GM10248 (cell line): ENCODE measurements at regions not wholly inside any gene's neighbourhood (a gene's known extent, or its start where the extent isn't known, plus 50 kb on each side); places are given as distances from the start of the nearest gene placed in this dataset.
A peak's percentile ranks its signal among the peaks of the same experiment; 100 is the strongest.

Experiments
- CTCF ChIA-PET: fragments of 300-600 bp; sonication (Branson Sonifier 250); formaldehyde crosslinking; extraction: SDS; loops from one replicate; lab custom pipeline; 2021; ENCODE audit warnings: antibody characterized with exemption; lab: Yijun Ruan, JAX
- POLR2A ChIA-PET: fragments of 350-650 bp; sonication (Branson Sonifier 250); formaldehyde crosslinking; extraction: SDS; loops from one replicate; lab custom pipeline; 2020; ENCODE audit warnings: antibody characterized with exemption; lab: Yijun Ruan, JAX
- DNase-seq: peaks from one replicate; pipeline ENCODE4 v3.0.0; 2012; ENCODE audit errors: extremely low spot score
- TF ChIP-seq, protein P1 (sequence below): IDR thresholded peaks from 2 replicates; pipeline ENCODE4 v1.5.1; 2012; ENCODE audit warnings: mild to moderate bottlenecking, low read depth; ENCODE audit errors: extremely low read depth, missing control alignments, control extremely low read depth

DNA sequence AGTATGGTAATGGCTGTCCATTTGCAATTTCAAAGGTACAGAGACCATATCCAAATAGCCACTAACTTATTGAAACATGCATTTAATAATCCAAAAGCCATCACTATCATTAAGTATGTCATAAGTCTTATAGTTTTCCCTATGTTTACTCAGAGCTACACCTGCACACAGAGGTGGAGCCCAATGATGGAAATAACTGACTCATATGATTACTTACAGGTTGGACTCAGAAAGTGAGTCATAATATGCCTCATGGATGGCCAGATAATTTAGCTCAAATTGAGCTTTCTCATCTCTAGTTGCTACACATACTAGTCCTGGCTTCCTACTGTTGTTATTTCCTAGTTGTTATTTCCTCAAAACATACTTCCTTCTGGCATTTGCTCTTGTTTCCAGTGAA is 104.4 kb upstream of the KHDRBS2 start:
- POLR2A ChIA-PET = no interaction called here
- CTCF ChIA-PET = no interaction called here
- DNase-seq = no peak
- TF ChIP-seq, protein P1, sequence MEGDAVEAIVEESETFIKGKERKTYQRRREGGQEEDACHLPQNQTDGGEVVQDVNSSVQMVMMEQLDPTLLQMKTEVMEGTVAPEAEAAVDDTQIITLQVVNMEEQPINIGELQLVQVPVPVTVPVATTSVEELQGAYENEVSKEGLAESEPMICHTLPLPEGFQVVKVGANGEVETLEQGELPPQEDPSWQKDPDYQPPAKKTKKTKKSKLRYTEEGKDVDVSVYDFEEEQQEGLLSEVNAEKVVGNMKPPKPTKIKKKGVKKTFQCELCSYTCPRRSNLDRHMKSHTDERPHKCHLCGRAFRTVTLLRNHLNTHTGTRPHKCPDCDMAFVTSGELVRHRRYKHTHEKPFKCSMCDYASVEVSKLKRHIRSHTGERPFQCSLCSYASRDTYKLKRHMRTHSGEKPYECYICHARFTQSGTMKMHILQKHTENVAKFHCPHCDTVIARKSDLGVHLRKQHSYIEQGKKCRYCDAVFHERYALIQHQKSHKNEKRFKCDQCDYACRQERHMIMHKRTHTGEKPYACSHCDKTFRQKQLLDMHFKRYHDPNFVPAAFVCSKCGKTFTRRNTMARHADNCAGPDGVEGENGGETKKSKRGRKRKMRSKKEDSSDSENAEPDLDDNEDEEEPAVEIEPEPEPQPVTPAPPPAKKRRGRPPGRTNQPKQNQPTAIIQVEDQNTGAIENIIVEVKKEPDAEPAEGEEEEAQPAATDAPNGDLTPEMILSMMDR = no peak

DNA sequence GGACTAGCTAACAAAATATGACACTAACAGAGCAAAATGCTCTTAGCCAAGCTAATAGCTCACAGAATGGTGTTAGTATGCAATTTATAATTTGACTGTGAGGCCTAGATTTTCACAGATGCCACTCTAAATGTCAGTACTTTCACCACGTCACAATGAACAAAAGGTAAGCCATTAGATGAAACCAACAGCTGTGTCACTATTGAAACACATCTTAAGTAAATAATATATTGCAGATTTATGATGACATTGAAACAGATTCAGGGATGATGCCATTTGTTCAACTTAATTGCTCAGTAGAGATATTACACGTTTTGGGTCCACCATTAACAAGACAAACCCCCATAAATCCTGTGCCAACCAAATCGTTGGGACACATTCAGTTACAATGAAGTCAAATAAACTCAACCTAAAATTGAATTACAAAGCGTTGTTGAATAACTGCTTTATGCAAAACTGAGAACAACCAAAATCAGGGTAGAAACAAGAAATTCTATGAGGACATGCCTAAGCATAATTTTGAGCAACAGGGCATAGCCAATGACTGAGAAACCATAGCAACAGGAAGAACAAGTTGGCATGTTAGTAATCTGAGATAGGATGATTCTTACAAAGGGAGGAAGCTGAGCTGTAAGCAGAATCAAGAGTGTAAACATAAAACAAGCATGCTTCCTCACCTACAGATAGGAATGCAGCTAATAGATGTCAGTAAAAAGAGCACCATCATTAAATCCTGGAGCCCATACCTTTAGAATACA is 85.6 kb upstream of the KHDRBS2 start:
- ChIA-PET POLR2A (no interaction called here), CTCF (interaction anchor here (1.5 to 2.1 kb wide), 2 partner anchors 15 to 64 kb away, joined by 3 to 5 read pairs; no protein-coding TSS in a partner anchor)
- DNase-seq = no peak
- TF ChIP-seq, protein P1 = no peak

DNA sequence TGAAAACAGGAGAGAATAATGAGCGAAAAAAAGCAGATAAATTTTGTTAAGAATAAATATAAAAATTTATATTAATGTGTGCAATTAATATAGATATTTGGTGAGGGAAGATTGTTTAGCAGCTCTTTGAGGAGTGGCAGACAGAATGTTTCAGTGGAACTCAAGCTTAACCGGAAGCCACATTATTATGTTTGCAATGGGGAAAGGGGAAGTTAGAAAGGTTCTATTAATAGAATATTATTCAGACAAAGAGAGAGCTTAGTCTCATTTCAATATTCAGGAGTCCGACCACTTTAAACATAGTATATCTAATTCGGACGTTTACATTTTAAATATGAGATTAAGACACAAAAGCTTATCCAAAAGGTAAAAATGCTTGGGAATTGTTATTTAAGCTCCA is 81.6 kb upstream of the KHDRBS2 start:
- DNase-seq = peak; percentile 18
- TF ChIP-seq, protein P1 = no peak
- ChIA-PET POLR2A (no interaction called here), CTCF (no interaction called here)

DNA sequence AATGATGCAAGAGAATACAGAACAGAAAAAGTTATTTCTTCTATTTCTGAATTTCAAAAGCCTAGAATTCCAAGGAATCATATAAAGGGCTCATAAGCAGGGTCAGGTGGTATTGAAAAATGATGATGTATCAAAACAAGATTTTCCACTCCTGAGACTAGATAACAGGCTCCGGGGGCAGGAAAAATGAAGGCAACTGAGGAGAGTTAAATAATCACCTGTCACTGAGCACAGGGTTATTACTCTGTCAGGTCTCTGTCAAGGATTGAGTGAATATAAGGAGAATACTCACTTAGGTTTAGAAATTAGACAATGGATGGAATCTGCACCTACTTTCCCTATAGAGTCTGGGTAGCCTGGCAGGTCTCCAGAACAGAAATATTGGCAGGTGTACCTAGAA is 76.1 kb upstream of the KHDRBS2 start:
- TF ChIP-seq, protein P1 = no peak
- ChIA-PET POLR2A (no interaction called here), CTCF (no interaction called here)
- no peak for DNase-seq

DNA sequence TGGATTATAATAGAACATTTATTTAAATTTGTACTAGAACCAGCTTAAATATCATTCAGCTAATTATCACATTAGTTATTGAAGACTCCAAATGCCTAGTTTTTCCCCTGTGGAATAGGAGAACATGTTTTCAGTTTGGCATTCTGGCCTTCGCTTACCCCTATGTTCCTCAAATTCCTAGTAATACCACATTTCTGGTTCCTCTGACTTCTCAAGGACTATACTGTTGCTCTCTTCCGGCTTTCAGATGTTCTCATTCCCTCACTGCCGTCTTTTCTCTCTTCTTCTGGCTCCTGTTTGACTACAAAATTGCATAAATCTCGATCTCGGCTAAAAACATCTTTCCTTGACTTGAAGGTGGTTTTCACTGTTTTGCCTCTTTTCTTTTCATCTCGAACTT is 71.8 kb upstream of the KHDRBS2 start:
- DNase-seq = no peak
- POLR2A ChIA-PET = no interaction called here
- CTCF ChIA-PET = interaction anchor here (2.1 kb wide), 1 partner anchor 74 kb away, joined by 5 read pairs; no protein-coding TSS in a partner anchor
- TF ChIP-seq, protein P1 = no peak

DNA sequence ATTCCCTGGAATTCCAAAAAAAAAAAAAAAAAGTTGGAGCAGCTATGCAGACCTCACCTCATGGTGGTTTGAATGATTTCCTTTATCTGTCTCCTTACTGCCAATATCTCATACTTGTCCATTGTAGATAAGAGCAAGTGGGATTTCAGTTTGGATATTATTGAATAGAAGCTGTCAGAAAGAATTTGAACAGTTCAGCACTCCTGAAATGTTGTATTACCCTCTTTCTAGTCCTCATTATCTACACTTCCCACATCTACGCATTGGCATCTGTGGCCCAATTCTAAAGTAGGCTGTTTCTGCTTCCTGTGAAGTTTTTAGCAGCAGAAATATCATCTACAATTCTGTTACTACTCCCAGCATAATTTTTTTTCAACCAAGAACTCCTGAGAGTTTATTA is 68.2 kb upstream of the KHDRBS2 start:
- CTCF ChIA-PET = interaction anchor here (0.6 kb wide), 1 partner anchor 709 kb away, joined by 4 read pairs; no protein-coding TSS in a partner anchor
- POLR2A ChIA-PET = no interaction called here
- no peak for DNase-seq
- TF ChIP-seq, protein P1 = no peak
